ENCODE measurements at regions not wholly inside any gene's neighbourhood (a gene's known extent, or its start where the extent isn't known, plus 50 kb on each side); places are given as distances from the start of the nearest gene placed in this dataset.

DNA sequence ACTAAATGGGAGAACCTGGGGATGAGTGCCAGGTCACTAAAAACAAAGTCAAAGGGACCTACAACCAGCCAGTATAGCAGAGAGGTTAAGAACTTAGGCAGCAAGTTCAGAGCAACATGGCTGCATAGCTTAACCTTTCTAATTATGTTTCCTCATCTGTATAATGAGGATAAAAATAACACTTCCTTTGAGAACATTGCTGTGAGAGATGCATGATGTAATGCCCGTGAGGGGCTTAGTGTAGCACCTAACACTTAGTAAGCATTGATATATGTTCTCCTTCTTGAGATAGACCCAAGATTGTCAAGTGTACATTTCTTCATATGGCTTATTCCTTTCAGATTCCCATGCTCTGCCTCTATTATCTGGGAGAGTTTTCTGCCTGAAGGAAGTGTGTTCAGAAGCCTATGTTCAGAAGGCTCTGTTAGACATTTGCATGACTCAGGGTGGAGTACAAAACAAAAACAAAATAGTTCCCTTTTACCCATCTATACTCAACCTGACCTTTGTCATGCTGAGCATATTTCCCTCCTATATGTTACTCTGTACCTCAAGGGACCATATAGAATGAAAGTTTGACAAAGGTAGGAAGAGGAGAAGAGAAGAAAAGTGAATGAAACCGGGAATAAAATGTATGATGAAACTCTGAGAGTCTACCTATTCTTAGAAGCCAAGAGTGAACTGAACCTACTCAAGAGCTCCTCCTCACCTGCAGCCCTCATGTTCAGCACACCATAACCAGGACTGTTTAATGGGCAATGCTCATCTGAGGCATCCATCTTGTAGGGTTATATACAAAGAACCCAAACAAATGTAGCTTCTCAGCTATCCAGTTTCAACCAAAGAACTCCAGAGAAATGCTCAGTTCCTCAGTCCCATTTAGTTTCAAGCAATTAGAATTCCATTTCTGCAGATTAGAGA, 70.7 kb upstream of the KCNMB2 start:
- H3K27me3 ChIP-seq (ENCODE audit: control insufficient read depth, insufficient read depth, low read length), result no peaks in the 10 kb centered on the region
- no peaks in the 10 kb centered on the region for H3K36me3 ChIP-seq (ENCODE audit: control insufficient read depth, insufficient read depth, low read length)
- no peak for DNase-seq (ENCODE audit: low read depth)
- H3K4me3 ChIP-seq (ENCODE audit: low read depth, low read length), result no peak overlapping the region
- FAIRE-seq, result peak; percentile 13
- TF ChIP-seq, protein P1, sequence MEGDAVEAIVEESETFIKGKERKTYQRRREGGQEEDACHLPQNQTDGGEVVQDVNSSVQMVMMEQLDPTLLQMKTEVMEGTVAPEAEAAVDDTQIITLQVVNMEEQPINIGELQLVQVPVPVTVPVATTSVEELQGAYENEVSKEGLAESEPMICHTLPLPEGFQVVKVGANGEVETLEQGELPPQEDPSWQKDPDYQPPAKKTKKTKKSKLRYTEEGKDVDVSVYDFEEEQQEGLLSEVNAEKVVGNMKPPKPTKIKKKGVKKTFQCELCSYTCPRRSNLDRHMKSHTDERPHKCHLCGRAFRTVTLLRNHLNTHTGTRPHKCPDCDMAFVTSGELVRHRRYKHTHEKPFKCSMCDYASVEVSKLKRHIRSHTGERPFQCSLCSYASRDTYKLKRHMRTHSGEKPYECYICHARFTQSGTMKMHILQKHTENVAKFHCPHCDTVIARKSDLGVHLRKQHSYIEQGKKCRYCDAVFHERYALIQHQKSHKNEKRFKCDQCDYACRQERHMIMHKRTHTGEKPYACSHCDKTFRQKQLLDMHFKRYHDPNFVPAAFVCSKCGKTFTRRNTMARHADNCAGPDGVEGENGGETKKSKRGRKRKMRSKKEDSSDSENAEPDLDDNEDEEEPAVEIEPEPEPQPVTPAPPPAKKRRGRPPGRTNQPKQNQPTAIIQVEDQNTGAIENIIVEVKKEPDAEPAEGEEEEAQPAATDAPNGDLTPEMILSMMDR (IDR thresholded peaks at IDR 0.05; ENCODE audit: insufficient read depth, low read length, severe bottlenecking), result no peak

DNA sequence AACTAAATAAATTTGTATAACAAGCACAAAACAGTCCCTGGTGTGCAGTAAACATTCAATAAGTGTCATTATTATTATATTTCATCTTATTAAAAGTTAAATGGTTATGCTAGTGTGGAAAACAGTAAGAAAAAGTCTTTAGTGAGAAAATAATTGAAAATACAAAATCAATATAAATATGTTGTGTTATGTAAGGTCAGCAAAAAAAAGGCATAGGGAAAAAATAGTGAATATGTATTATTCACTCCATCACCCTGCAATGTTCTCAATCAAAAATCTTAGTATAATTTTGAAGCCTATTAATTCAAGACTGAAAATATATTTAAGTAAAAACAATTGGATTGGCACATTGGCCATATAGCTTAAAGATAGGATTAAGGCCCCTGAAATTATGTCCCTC, 63.3 kb upstream of the KCNMB2 start:
- no peak for FAIRE-seq
- DNase-seq (ENCODE audit: low read depth), result no peak
- Histone ChIP-seq H3K4me3 (ENCODE audit: low read depth, low read length) (no peak overlapping the region), H3K27me3 (ENCODE audit: control insufficient read depth, insufficient read depth, low read length) (no peaks in the 10 kb centered on the region), H3K36me3 (ENCODE audit: control insufficient read depth, insufficient read depth, low read length) (no peaks in the 10 kb centered on the region)
- TF ChIP-seq, protein P1 (IDR thresholded peaks at IDR 0.05; ENCODE audit: insufficient read depth, low read length, severe bottlenecking), result no peak

DNA sequence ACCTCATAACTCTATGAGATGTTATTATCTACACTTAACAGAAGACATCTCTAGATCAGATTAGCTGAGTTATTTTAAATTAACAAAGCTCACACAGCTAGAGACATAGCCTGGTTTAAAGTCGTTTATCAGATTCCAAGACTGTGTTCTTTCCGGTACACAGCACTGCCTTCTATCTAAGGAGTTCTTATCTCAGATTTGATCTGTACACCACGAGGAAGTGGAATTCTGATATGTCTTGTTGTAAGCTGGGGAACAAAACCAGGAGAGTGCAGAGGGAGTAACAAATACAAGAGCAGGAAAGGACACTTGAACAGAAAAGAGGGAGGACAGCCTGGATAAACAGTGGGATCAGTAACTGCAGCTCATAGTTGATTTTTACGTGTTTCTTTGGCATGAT, 61.7 kb upstream of the KCNMB2 start:
- TF ChIP-seq, protein P1 (IDR thresholded peaks at IDR 0.05; ENCODE audit: insufficient read depth, low read length, severe bottlenecking), result no peak
- Histone ChIP-seq H3K36me3 (ENCODE audit: control insufficient read depth, insufficient read depth, low read length) (no peaks in the 10 kb centered on the region), H3K27me3 (ENCODE audit: control insufficient read depth, insufficient read depth, low read length) (no peaks in the 10 kb centered on the region), H3K4me3 (ENCODE audit: low read depth, low read length) (no peak overlapping the region)
- DNase-seq (ENCODE audit: low read depth) (no peak), FAIRE-seq (no peak)

DNA sequence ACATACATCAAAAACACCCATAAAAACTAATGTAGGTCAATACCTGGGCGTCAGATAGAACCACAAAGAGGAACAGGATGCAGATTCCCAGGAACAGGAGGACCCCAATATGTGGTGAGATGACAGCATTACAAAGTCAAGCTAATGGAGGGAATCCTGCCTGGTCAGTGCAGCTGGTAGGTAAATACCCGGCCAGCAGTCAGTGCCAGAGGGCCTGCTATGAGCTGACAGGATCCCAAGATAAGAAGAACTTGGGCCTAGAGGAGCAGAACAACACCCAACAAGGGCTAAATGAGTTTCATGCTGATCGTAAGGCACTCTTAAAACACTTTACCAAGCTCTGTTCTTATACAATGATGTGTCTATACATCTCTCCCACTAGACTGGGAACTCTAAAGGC, 61.2 kb upstream of the KCNMB2 start:
- FAIRE-seq, result no peak
- H3K27me3 ChIP-seq (ENCODE audit: control insufficient read depth, insufficient read depth, low read length), result no peaks in the 10 kb centered on the region
- H3K36me3 ChIP-seq (ENCODE audit: control insufficient read depth, insufficient read depth, low read length), result no peaks in the 10 kb centered on the region
- TF ChIP-seq, protein P1 (IDR thresholded peaks at IDR 0.05; ENCODE audit: insufficient read depth, low read length, severe bottlenecking), result no peak
- no peak for DNase-seq (ENCODE audit: low read depth)
- no peak overlapping the region for H3K4me3 ChIP-seq (ENCODE audit: low read depth, low read length)

DNA sequence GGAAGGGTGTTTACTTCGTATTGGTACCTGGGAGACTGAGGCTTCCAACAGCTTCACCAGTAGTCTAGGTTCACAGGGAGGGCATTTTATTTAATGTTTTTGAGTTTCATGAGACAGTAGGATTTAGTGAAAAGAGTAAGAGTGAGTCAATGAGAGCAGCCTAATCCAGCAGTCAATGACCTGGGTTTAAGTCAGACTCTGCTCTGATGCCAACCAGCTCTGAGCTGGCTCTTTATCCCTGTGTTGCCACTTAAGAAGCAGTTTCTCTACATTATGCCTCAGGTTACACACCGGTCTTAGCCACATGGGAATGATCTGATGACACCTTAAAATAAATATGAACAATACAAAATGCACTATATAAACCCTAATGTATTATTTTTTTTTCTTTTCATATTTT, 59.4 kb upstream of the KCNMB2 start:
- TF ChIP-seq, protein P1 (IDR thresholded peaks at IDR 0.05; ENCODE audit: insufficient read depth, low read length, severe bottlenecking), result no peak
- Histone ChIP-seq H3K27me3 (ENCODE audit: control insufficient read depth, insufficient read depth, low read length) (no peaks in the 10 kb centered on the region), H3K4me3 (ENCODE audit: low read depth, low read length) (no peak overlapping the region), H3K36me3 (ENCODE audit: control insufficient read depth, insufficient read depth, low read length) (no peaks in the 10 kb centered on the region)
- FAIRE-seq (peak; percentile 23), DNase-seq (ENCODE audit: low read depth) (no peak)
